Fibroblast of upper back skin (primary cell): ENCODE measurements at regions not wholly inside any gene's neighbourhood (a gene's known extent, or its start where the extent isn't known, plus 50 kb on each side); places are given as distances from the start of the nearest gene placed in this dataset.
"Not testable (repeated sequence)": the region's sequence is repeated elsewhere in the genome, so short reads cannot be mapped to it uniquely, and the experiment has no call there.

ENCODE experiments used
- DNase-seq: peaks from one replicate; pipeline ENCODE4 v3.0.0-alpha.2; 2013

GRCh38 chr11:70595452-70595851, 197.1 kb downstream of the CTTN start:
- DNase-seq: no peak

GRCh38 chr11:70596091-70596490, 197.8 kb downstream of the CTTN start:
- no peak for DNase-seq

DNA sequence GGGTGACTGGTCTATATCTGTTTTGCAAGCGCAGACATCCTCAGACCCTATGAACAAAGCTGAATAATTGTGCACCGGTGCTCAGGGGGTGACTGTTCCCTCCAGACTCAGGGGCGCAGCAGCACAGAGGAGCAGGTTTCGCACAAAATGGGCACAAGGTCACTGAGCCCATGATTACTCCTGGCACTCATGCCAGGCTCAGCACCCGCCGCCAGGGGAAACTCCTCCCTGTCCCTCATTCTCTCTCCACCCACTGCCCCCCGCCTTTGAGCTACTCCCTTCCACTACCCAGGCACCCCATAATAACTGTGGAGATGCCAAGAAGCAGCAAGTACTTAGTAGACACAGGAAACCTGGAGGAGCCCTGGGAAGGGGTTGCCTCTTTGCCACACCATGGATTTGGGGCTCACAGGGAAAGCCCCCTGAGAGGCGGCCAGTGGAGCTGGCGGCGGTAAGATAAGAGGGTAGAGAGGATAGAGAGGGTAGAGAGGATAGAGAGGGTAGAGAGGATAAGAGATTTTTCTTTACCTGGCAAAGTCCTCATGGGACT, 198.8 kb downstream of the CTTN start:
- no peak for DNase-seq

DNA sequence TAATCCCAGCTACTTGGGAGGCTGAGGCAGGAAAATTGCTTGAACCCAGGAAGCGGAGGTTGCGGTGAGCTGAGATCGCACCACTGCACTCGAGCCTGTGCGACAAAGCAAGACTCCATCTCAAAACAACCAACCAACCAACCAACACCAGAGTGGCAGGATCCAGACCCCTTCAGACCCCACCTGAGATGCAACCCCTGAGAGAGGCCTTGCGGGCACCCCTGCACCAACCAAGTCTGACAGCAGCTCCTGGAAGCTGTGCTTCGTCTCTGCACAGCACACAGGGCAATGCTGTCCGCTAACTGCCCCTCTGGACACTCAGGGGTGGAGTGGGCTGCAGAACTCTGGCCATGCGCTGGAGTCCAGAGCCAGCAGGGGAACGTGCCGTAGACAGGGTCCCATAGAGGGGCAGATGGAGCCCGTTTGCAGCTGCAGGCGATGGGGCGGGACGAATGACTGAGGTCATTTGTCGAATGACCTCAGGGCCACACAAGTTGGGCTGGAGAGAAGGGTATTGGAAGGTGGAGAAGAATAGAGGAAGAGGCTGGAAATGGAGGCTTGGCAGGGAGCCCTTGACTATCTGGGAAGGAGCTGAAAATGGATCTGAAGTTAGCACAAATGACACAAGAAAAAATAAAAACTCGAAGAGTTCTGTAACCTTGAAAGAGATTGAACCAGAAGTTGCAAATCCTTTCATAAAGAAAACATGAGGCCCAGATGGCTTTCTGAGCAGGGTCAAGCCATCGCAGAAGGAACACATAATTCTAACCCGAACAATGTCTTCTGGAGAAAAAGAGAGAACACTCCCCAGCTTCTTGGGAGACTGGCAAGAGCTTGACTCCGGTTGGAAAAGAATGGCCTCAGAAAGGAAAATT, 199.7 kb downstream of the CTTN start:
- DNase-seq: no peak

DNA sequence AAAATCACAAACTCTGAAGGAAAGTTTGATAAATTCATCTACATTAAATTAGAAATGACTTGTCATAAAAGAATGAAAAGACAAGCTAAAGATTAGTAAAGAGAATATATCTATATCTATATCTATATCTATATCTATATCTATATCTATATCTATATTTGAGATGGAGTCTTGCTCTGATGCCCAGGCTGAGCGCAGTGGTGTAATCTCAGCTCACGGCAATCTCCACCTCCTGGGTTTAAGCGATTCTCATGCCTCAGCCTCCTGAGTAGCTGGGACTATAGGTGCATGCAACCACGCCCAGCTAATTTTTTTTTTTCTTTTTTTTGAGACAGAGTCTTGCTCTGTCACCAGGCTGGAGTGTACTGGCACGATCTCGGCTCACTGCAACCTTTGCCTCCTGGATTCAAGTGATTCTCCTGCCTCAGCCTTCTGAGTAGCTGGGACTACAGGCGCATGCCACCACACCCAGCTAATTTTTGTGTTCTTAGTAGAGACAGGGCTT, 202.6 kb downstream of the CTTN start:
- not testable (repeated sequence) for DNase-seq

DNA sequence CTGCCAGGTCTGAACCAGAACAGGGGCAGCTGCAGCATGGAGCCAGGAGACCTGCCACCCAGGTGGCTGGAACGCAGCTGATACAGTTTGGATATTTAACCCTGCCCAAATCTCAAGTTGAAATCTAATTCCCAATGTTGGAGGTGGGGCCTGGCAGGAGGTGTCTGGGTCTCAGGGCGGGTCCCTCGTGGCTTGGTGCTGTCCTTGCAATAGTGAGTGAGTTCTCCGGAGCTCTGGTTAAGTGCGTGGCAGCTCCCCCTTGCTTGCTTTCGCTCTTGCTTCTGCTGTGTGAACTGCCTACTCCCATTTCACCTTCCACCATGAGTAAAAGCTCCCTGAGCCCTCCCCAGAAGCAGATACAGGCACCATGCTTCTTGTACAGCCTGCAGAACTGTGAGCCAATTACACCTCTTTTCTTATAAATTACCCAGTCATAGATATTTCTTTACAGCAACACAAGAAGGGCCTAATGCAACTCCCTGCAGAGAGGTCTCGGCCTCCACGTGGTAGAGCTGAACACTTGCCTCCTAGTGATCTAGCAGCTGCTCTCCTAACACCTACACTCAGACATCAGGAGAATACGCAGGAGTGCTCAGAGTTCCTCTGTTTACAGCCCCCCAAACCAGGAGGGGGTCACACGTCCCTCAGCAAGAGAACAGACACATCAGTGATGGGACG, 203.7 kb downstream of the CTTN start:
- no peak for DNase-seq

- no peak for DNase-seq
These were observed 204.9 kb downstream of the CTTN start for GRCh38 chr11:70603114-70603755.

DNA sequence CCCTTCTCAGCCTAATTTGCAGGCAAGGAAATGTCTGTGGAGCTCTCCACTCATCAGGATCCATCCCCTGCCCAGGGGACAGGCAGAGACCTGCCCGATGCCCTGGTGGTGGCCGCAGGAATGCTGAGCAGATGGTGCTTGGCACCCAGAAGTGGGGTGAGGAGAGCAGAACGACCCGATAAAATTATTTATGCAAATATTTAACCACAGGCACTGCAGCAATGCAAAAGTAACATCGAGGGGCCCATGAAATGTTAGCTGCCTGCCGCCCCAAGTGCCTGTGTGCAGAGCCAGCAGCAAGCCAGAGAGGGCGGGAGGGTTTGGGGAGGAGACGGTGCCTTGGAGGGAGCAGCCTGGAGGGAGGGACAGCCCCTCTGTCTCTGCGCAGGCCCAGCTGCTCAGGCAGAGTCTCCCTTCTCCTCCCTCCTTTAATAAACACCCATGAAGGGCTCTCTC, 205.5 kb downstream of the CTTN start:
- no peak for DNase-seq

DNA sequence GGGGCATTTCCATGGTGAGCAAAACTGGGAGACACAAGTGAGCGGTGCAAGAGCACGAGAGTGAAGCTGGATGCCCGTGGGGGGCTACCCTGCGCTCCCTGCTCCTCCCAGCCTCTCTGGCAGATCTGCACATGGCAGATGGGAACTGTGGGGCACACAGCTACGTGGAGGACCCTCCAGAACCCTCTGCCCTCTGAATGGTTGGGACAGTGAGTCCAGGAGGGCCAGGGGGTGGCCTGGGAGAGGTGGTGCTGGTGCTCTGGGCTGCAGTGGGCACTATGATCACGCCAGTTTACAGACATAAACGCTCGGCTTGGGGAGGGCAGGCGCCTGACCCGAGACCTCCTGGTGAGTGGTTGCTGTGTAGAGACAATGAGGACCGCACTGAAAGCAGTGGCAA, 205.9 kb downstream of the CTTN start:
- no peak for DNase-seq

- no peak for DNase-seq
These were observed 206.5 kb downstream of the CTTN start for GRCh38 chr11:70604630-70605467.

GRCh38 chr11:70605468-70605815, 207.1 kb downstream of the CTTN start:
- DNase-seq: no peak

DNA sequence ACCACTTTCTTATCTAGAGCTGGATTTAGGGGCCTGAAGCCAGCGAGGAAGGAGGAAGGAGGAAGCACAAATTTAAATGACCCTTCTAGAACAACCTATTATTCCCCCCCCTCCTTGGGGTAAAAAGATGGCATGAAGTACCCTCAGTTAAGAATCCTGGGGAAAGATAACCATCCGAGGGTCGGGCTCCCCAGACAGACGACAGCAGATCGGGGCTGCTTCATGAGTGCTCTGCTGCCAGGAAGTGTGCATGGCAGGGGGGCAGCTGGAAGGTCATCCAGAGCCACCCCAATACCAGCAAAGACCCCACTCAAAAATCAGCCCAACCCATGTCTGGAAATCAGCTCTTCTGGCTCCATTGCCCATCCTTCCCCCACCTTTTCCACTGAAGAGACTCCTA, 207.5 kb downstream of the CTTN start:
- no peak for DNase-seq

GRCh38 chr11:70606248-70606950, 208.1 kb downstream of the CTTN start:
- DNase-seq: no peak

DNA sequence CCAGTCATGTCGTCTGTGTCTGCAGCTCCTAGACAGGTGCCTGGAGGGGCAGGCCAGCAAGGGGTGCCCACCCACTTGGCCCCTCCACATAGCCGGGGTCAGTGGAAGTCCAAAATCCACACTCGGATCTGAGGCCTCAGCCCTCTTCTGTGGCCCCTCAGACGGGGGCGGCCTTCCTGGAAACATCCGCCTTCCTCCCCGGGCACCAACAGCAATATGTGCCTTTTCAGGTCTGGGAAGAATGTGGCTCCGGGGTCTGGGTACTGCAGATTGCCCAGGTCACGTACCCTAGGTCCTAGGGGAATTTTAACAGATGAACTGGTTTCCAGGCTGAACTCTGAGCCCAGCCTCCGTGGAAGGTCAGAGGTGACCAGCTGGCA, 208.6 kb downstream of the CTTN start:
- no peak for DNase-seq

DNA sequence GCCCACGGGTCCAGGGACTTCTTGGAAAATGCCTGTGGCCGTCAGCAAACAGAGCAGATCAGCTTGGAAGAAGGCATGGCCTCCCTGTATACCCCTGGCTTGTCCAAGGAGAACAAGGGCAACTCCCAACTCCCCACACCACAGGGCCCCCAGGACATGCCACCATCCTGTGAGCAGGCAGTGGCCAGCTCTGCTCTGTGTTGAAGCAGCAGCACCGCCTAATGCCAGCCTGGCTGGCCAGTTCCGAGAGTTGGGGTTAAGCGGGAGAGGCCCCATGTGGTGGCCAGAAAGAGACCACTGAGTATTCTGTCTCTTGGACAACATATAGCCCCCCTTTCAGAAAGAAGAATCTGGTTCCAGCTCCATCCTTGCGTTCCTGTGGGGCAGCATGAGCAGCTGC, 209.2 kb downstream of the CTTN start:
- no peak for DNase-seq

DNA sequence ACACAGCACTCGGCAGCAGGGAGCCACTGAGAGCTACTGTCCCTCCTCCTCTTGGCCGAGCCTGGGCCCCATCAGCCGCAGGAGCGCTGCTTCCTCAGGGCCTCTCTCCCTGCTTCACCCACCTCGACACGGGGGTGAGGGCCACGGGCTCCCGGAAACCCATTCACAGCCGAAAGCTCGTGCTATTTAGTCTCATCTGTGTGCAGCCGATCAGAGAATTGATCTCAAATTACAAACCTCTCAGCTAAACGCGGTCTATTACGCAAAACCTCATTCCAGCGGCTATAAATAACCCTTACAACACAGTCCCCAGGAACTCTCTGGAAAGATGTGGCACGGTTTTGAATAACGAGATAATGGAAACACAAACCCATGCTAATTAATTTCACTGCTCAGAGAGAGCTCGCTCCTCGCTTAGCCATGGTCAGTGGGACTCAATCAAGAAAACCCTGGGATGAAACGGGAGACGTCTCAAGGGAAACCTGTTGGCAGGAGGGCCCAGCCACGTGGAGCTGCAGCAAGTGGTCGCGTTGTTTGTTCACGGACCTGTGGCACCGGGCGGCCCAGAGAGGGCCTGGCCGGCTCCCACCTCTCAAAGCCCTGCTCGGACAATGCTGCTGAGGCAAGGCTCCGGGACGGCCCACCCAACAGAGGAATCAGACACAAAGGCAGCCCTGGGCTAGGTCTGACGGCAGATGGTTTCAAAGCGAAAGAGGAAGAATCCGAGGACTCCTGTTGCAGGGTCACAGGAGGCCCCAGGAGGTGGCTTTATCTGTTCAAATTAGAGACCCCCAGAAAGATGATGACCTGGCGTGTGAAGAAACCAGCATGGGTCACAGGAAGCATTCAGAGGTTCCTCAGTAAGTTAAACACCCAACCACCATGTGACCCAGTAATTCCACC, 210.5 kb downstream of the CTTN start:
- peak; percentile 44 for DNase-seq

- peak; percentile 45 for DNase-seq
These were observed 212.5 kb downstream of the CTTN start for GRCh38 chr11:70610566-70611565.

- no peak for DNase-seq
These were observed 213.5 kb downstream of the CTTN start for GRCh38 chr11:70611821-70612220.

DNA sequence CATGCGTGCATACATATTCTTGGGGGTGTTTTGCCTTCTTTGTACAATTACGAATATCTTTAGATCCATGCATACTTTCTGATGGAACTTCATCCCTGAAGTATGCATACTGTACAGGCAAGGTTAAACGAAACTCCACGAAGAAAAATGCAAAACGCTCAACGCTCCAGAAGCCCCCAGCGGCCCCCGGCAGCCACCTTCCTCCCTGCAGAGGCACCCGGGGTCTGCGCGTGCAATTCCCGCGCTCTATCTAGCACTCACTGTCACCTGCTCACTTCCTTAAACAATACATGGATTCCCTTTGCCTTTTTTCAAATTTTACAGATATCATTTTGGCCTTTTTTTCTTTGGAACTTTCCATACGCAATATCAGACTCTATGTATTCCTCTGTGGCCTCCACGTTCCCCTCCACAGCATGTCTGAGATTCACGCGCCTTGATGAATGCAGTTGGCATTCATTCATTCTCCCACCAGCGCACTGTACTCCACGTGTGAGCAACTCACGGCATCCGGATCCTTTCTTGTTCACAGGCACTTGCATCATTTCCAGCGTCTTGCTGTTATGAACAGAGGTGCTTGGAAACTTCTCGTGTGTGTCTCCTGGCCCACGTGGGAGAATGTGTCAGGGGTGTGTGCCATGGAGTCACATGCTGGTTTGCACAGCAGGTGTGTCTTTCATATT, 214.3 kb downstream of the CTTN start:
- DNase-seq: no peak
